Liver (tissue), 3 donors: ENCODE measurements at regions not wholly inside any gene's neighbourhood (a gene's known extent, or its start where the extent isn't known, plus 50 kb on each side); places are given as distances from the start of the nearest gene placed in this dataset.

Experiments used
- FOXA1 ChIP-seq: IDR thresholded peaks from 2 replicates; pipeline ENCODE4 v1.6.1; 2016; ENCODE audit warnings: antibody characterized with exemption
- GABPA ChIP-seq, 2 donors: IDR thresholded peaks in 1 of 2; conservative IDR thresholded peaks in 1 of 2; 2 replicates each; pipeline ENCODE4 v1.6.1; 2016; ENCODE audit warnings: antibody characterized with exemption in 2 of 2, mild to moderate bottlenecking in 1 of 2, moderate library complexity in 1 of 2
- JUND ChIP-seq, 2 donors: IDR thresholded peaks; 2 replicates each; pipeline ENCODE4 v1.6.1; 2016; ENCODE audit warnings: antibody characterized with exemption in 2 of 2
- MAX ChIP-seq: IDR thresholded peaks from 2 replicates; pipeline ENCODE4 v1.6.1; 2016; ENCODE audit warnings: antibody characterized with exemption
- RAD21 ChIP-seq, 2 donors: IDR thresholded peaks; 2 replicates each; pipeline ENCODE4 v1.6.1; 2016; ENCODE audit warnings: antibody characterized with exemption in 2 of 2, mild to moderate bottlenecking in 2 of 2
- SP1 ChIP-seq: IDR thresholded peaks from 2 replicates; pipeline ENCODE4 v1.6.1; 2018; ENCODE audit warnings: antibody characterized with exemption, mild to moderate bottlenecking
- TAF1 ChIP-seq: conservative IDR thresholded peaks from 2 replicates; pipeline ENCODE4 v1.6.1; 2016; ENCODE audit warnings: antibody characterized with exemption, mild to moderate bottlenecking
- YY1 ChIP-seq: IDR thresholded peaks from 2 replicates; pipeline ENCODE4 v1.6.1; 2016; ENCODE audit warnings: antibody characterized with exemption, mild to moderate bottlenecking
- TF ChIP-seq, protein P1 (sequence below): fragments of 150-350 bp; IDR thresholded peaks from 2 replicates; pipeline ENCODE4 v1.5.1; 2017; ENCODE audit warnings: improper control_type of control experiment, low read depth, low read length; ENCODE audit not compliant: missing input control
- TF ChIP-seq, protein P2 (sequence below): IDR thresholded peaks from 2 replicates; pipeline ENCODE4 v1.6.1; 2016; ENCODE audit warnings: antibody characterized with exemption
- donor health status: healthy.
- donor health status: healthy.

- TF ChIP-seq, protein P1, sequence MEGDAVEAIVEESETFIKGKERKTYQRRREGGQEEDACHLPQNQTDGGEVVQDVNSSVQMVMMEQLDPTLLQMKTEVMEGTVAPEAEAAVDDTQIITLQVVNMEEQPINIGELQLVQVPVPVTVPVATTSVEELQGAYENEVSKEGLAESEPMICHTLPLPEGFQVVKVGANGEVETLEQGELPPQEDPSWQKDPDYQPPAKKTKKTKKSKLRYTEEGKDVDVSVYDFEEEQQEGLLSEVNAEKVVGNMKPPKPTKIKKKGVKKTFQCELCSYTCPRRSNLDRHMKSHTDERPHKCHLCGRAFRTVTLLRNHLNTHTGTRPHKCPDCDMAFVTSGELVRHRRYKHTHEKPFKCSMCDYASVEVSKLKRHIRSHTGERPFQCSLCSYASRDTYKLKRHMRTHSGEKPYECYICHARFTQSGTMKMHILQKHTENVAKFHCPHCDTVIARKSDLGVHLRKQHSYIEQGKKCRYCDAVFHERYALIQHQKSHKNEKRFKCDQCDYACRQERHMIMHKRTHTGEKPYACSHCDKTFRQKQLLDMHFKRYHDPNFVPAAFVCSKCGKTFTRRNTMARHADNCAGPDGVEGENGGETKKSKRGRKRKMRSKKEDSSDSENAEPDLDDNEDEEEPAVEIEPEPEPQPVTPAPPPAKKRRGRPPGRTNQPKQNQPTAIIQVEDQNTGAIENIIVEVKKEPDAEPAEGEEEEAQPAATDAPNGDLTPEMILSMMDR: no peak
- TF ChIP-seq MAX (no peak), JUND (IDR thresholded peaks at IDR 0.05) (no peak), GABPA (IDR thresholded peaks at IDR 0.05 in 1 of 2, conservative IDR thresholded peaks at IDR 0.05 in 1 of 2) (no peak), TAF1 (no peak), YY1 (no peak), RAD21 (IDR thresholded peaks at IDR 0.05) (no peak), FOXA1 (no peak), SP1 (no peak)
- TF ChIP-seq, protein P2, sequence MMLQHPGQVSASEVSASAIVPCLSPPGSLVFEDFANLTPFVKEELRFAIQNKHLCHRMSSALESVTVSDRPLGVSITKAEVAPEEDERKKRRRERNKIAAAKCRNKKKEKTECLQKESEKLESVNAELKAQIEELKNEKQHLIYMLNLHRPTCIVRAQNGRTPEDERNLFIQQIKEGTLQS: no peak
These were observed 145.4 kb upstream of the SFSWAP start for GRCh38 chr12:131565267-131566015.
